ENCODE measurements at regions not wholly inside any gene's neighbourhood (a gene's known extent, or its start where the extent isn't known, plus 50 kb on each side); places are given as distances from the start of the nearest gene placed in this dataset.
A peak's percentile ranks its signal among the peaks of the same experiment; 100 is the strongest.
"Not testable (repeated sequence)": the region's sequence is repeated elsewhere in the genome, so short reads cannot be mapped to it uniquely, and the experiment has no call there.

- no peak overlapping the region for H2BK5ac ChIP-seq (ENCODE audit: low read depth, low read length, poor library complexity, severe bottlenecking)
- H3K9me3 ChIP-seq (ENCODE audit: control insufficient read depth, low read length), result no peaks in the 10 kb centered on the region
- H3K18ac ChIP-seq (ENCODE audit: low read depth in 1 of 2, low read length in 2 of 2), result no peak overlapping the region
- H2BK15ac ChIP-seq (ENCODE audit: low read depth, poor library complexity, severe bottlenecking), result no peak overlapping the region
- no peak overlapping the region for H3K4ac ChIP-seq (ENCODE audit: low read depth in 1 of 2, low read length in 2 of 2)
- H3K23ac ChIP-seq (ENCODE audit: low read length in 2 of 2), result no peak overlapping the region
- no peak for DNase-seq
- H3K27me3 ChIP-seq (ENCODE audit: control insufficient read depth in 1 of 2, insufficient read depth in 1 of 2, low read length in 2 of 2), result no peaks in the 10 kb centered on the region
- no peaks in the 10 kb centered on the region for H3K79me1 ChIP-seq (replicated peaks; ENCODE audit: low read length, poor library complexity, severe bottlenecking)
- H2AK5ac ChIP-seq (ENCODE audit: low read length, severe bottlenecking), result no peak overlapping the region
- no peak overlapping the region for H3K4me2 ChIP-seq (ENCODE audit: low read length, poor library complexity, severe bottlenecking)
- 86% methylated on average over 2 of the region's 4 CpGs for WGBS
- H3K14ac ChIP-seq (ENCODE audit: low read length in 2 of 2), result no peak overlapping the region
- H4K8ac ChIP-seq (ENCODE audit: low read length), result no peak overlapping the region
- no peak overlapping the region for H3K27ac ChIP-seq (ENCODE audit: low read length, poor library complexity, severe bottlenecking)
- no peaks in the 10 kb centered on the region for H3K4me1 ChIP-seq (ENCODE audit: control insufficient read depth, insufficient read depth, low read depth, low read length)
- H3K36me3 ChIP-seq (ENCODE audit: control insufficient read depth in 1 of 2, insufficient read depth in 2 of 2, low read depth in 1 of 2, low read length in 2 of 2), result no peaks in the 10 kb centered on the region
- no peak overlapping the region for H3K9ac ChIP-seq (ENCODE audit: low read length)
- no peak overlapping the region for H4K91ac ChIP-seq (ENCODE audit: low read length)
- H2BK12ac ChIP-seq (ENCODE audit: low read length in 2 of 2), result no peak overlapping the region
- H3K4me3 ChIP-seq (ENCODE audit: insufficient read depth in 1 of 2, low read depth in 1 of 2, low read length in 2 of 2), result no peak overlapping the region
- H2AFZ ChIP-seq (ENCODE audit: low read depth, low read length), result no peak overlapping the region
- H2BK120ac ChIP-seq (ENCODE audit: low read depth, low read length), result no peak overlapping the region
These were observed 77.2 kb upstream of the TNRC6A start for GRCh38 chr16:24652209-24652712.

DNA sequence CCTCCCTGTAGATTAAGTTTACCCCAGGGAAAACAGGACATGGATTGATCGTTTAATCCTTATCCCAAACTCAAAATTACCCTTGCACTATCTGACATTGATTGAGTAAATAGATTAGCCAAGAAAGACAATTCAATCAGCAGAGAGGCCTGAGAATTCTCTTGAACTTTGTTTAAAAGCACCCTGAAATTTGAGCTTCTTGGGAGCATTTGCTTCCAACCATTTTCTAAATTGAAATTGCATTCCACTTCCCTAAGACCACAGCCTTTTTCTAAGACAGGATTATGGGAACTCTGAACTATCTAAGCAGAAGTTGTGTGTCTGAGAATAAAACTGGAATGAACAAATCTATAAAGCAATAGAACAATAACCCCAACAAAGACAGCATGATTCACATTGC is 76.6 kb upstream of the TNRC6A start:
- H3K14ac ChIP-seq (ENCODE audit: low read length in 2 of 2), result no peak overlapping the region
- H4K91ac ChIP-seq (ENCODE audit: low read length), result no peak overlapping the region
- H2BK120ac ChIP-seq (ENCODE audit: low read depth, low read length), result no peak overlapping the region
- no peak overlapping the region for H2BK5ac ChIP-seq (ENCODE audit: low read depth, low read length, poor library complexity, severe bottlenecking)
- no peak overlapping the region for H3K23ac ChIP-seq (ENCODE audit: low read length in 2 of 2)
- no peak overlapping the region for H3K4me3 ChIP-seq (ENCODE audit: insufficient read depth in 1 of 2, low read depth in 1 of 2, low read length in 2 of 2)
- H4K8ac ChIP-seq (ENCODE audit: low read length), result no peak overlapping the region
- no peak overlapping the region for H2BK15ac ChIP-seq (ENCODE audit: low read depth, poor library complexity, severe bottlenecking)
- WGBS, result 67% methylated on average over 1 of the region's 1 CpG
- no peak for DNase-seq
- H3K27me3 ChIP-seq (ENCODE audit: control insufficient read depth in 1 of 2, insufficient read depth in 1 of 2, low read length in 2 of 2), result no peaks in the 10 kb centered on the region
- H2BK12ac ChIP-seq (ENCODE audit: low read length in 2 of 2), result no peak overlapping the region
- no peak overlapping the region for H3K18ac ChIP-seq (ENCODE audit: low read depth in 1 of 2, low read length in 2 of 2)
- H3K4me1 ChIP-seq (ENCODE audit: control insufficient read depth, insufficient read depth, low read depth, low read length), result no peaks in the 10 kb centered on the region
- H3K27ac ChIP-seq (ENCODE audit: low read length, poor library complexity, severe bottlenecking), result no peak overlapping the region
- H3K36me3 ChIP-seq (ENCODE audit: control insufficient read depth in 1 of 2, insufficient read depth in 2 of 2, low read depth in 1 of 2, low read length in 2 of 2), result no peaks in the 10 kb centered on the region
- no peak overlapping the region for H2AFZ ChIP-seq (ENCODE audit: low read depth, low read length)
- no peaks in the 10 kb centered on the region for H3K9me3 ChIP-seq (ENCODE audit: control insufficient read depth, low read length)
- H3K9ac ChIP-seq (ENCODE audit: low read length), result no peak overlapping the region
- H3K4me2 ChIP-seq (ENCODE audit: low read length, poor library complexity, severe bottlenecking), result no peak overlapping the region
- no peak overlapping the region for H3K4ac ChIP-seq (ENCODE audit: low read depth in 1 of 2, low read length in 2 of 2)
- H3K79me1 ChIP-seq (replicated peaks; ENCODE audit: low read length, poor library complexity, severe bottlenecking), result no peaks in the 10 kb centered on the region
- no peak overlapping the region for H2AK5ac ChIP-seq (ENCODE audit: low read length, severe bottlenecking)

DNA sequence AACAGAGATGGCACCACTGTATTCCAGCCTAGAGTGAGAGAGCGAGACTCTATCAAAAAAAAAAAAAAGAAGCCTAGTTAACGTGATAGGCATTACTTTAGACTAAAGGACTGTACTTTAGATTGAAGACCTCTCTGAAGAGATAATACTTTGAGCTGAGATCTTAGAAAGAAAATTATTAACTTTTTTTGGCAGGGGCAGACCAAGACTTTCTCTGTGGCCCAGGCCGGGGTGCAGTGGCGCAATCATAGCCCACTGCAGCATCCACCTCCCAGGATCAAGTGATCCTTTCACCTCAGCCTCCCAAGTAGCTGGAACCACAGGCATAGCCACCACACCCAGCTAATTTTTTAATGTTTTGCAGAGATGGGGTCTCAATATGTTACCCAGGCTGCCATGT is 75.7 kb upstream of the TNRC6A start:
- H3K18ac ChIP-seq (ENCODE audit: low read depth in 1 of 2, low read length in 2 of 2), result no peak overlapping the region
- H2BK15ac ChIP-seq (ENCODE audit: low read depth, poor library complexity, severe bottlenecking), result no peak overlapping the region
- 92% methylated on average over 3 of the region's 4 CpGs for WGBS
- no peak overlapping the region for H3K14ac ChIP-seq (ENCODE audit: low read length in 2 of 2)
- H3K27ac ChIP-seq (ENCODE audit: low read length, poor library complexity, severe bottlenecking), result no peak overlapping the region
- no peaks in the 10 kb centered on the region for H3K4me1 ChIP-seq (ENCODE audit: control insufficient read depth, insufficient read depth, low read depth, low read length)
- H3K9me3 ChIP-seq (ENCODE audit: control insufficient read depth, low read length), result no peaks in the 10 kb centered on the region
- H2BK5ac ChIP-seq (ENCODE audit: low read depth, low read length, poor library complexity, severe bottlenecking), result no peak overlapping the region
- H3K23ac ChIP-seq (ENCODE audit: low read length in 2 of 2), result no peak overlapping the region
- no peaks in the 10 kb centered on the region for H3K36me3 ChIP-seq (ENCODE audit: control insufficient read depth in 1 of 2, insufficient read depth in 2 of 2, low read depth in 1 of 2, low read length in 2 of 2)
- no peaks in the 10 kb centered on the region for H3K79me1 ChIP-seq (replicated peaks; ENCODE audit: low read length, poor library complexity, severe bottlenecking)
- no peak overlapping the region for H3K9ac ChIP-seq (ENCODE audit: low read length)
- H2AFZ ChIP-seq (ENCODE audit: low read depth, low read length), result no peak overlapping the region
- DNase-seq, result no peak
- H4K8ac ChIP-seq (ENCODE audit: low read length), result no peak overlapping the region
- no peak overlapping the region for H2AK5ac ChIP-seq (ENCODE audit: low read length, severe bottlenecking)
- no peak overlapping the region for H3K4ac ChIP-seq (ENCODE audit: low read depth in 1 of 2, low read length in 2 of 2)
- no peak overlapping the region for H2BK12ac ChIP-seq (ENCODE audit: low read length in 2 of 2)
- H3K27me3 ChIP-seq (ENCODE audit: control insufficient read depth in 1 of 2, insufficient read depth in 1 of 2, low read length in 2 of 2), result no peaks in the 10 kb centered on the region
- H3K4me2 ChIP-seq (ENCODE audit: low read length, poor library complexity, severe bottlenecking), result no peak overlapping the region
- H2BK120ac ChIP-seq (ENCODE audit: low read depth, low read length), result no peak overlapping the region
- no peak overlapping the region for H4K91ac ChIP-seq (ENCODE audit: low read length)
- no peak overlapping the region for H3K4me3 ChIP-seq (ENCODE audit: insufficient read depth in 1 of 2, low read depth in 1 of 2, low read length in 2 of 2)

DNA sequence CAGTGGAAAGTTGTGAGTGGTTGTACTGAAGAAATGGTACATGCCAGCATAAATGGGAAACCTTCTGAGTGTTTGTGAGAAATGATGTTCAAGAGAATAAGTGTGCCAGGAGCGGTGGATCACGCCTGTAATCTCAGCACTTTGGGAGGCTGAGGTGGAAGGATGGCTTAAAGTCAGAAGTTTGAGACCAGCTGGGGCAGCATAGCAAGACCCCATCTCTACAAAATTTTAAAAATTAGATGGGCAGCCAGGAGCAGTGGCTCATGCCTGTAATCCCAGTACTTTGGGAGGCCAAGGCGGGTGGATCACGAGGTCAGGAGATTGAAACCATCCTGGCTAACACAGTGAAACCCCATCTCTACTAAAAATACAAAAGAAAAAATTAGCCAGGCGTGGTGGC is 63.5 kb upstream of the TNRC6A start:
- Histone ChIP-seq H2BK12ac (ENCODE audit: low read length in 2 of 2) (peak overlapping the region in 1 of 2 experiments; percentile 33), H3K4me1 (ENCODE audit: control insufficient read depth, insufficient read depth, low read depth, low read length) (peaks cover 15% of the 10 kb centered on the region)
- not testable (repeated sequence) for H3K27me3 ChIP-seq (ENCODE audit: control insufficient read depth in 1 of 2, insufficient read depth in 1 of 2, low read length in 2 of 2); DNase-seq; H3K23ac ChIP-seq (ENCODE audit: low read length in 2 of 2); H3K14ac ChIP-seq (ENCODE audit: low read length in 2 of 2); H3K27ac ChIP-seq (ENCODE audit: low read length, poor library complexity, severe bottlenecking); H3K4me3 ChIP-seq (ENCODE audit: insufficient read depth in 1 of 2, low read depth in 1 of 2, low read length in 2 of 2); H3K36me3 ChIP-seq (ENCODE audit: control insufficient read depth in 1 of 2, insufficient read depth in 2 of 2, low read depth in 1 of 2, low read length in 2 of 2); H2BK5ac ChIP-seq (ENCODE audit: low read depth, low read length, poor library complexity, severe bottlenecking); H2AK5ac ChIP-seq (ENCODE audit: low read length, severe bottlenecking); H2BK120ac ChIP-seq (ENCODE audit: low read depth, low read length); H4K91ac ChIP-seq (ENCODE audit: low read length); H2AFZ ChIP-seq (ENCODE audit: low read depth, low read length); H3K4ac ChIP-seq (ENCODE audit: low read depth in 1 of 2, low read length in 2 of 2); H3K4me2 ChIP-seq (ENCODE audit: low read length, poor library complexity, severe bottlenecking); H3K9ac ChIP-seq (ENCODE audit: low read length); H3K18ac ChIP-seq (ENCODE audit: low read depth in 1 of 2, low read length in 2 of 2); H3K9me3 ChIP-seq (ENCODE audit: control insufficient read depth, low read length); H3K79me1 ChIP-seq (replicated peaks; ENCODE audit: low read length, poor library complexity, severe bottlenecking); H4K8ac ChIP-seq (ENCODE audit: low read length); H2BK15ac ChIP-seq (ENCODE audit: low read depth, poor library complexity, severe bottlenecking)
- WGBS, result 100% methylated on average over 3 of the region's 5 CpGs
